HepG2 (cell line): ENCODE measurements at regions not wholly inside any gene's neighbourhood (a gene's known extent, or its start where the extent isn't known, plus 50 kb on each side); places are given as distances from the start of the nearest gene placed in this dataset.
A peak's percentile ranks its signal among the peaks of the same experiment; 100 is the strongest.

Source experiments
- ARHGAP35 ChIP-seq: sonication (generic); formaldehyde crosslinking; IDR thresholded peaks from 2 replicates; pipeline ENCODE4 v1.9.0; 2022; ENCODE audit warnings: mild to moderate bottlenecking, inconsistent platforms, moderate library complexity, missing genetic modification reagents, borderline replicate concordance
- KLF6 ChIP-seq: IDR thresholded peaks from 2 replicates; pipeline ENCODE4 v1.8.0; 2016; ENCODE audit warnings: missing biosample characterization, missing genetic modification reagents
- REPIN1 ChIP-seq: sonication (generic); formaldehyde crosslinking; IDR thresholded peaks from 2 replicates; pipeline ENCODE4 v1.8.0; 2022; ENCODE audit warnings: missing genetic modification reagents, low read depth, mild to moderate bottlenecking, borderline replicate concordance
- RORA ChIP-seq: sonication (generic); formaldehyde crosslinking; IDR thresholded peaks from 2 replicates; pipeline ENCODE4 v1.5.0; 2020; ENCODE audit warnings: mild to moderate bottlenecking, missing genetic modification reagents, moderate library complexity
- SMAD9 ChIP-seq: sonication (generic); formaldehyde crosslinking; IDR thresholded peaks from 2 replicates; pipeline ENCODE4 v1.5.1; 2020; ENCODE audit warnings: mild to moderate bottlenecking, missing genetic modification reagents
- SP2 ChIP-seq: sonication (generic); formaldehyde crosslinking; IDR thresholded peaks from 2 replicates; pipeline ENCODE4 v1.5.1; 2020; ENCODE audit warnings: mild to moderate bottlenecking, missing genetic modification reagents
- ZFP36 ChIP-seq: fragments of 150-350 bp; IDR thresholded peaks from 2 replicates; pipeline ENCODE4 v1.6.1; 2018; ENCODE audit warnings: borderline replicate concordance, low read length, low read depth; ENCODE audit not compliant: partially characterized antibody
- ZIK1 ChIP-seq: sonication (generic); formaldehyde crosslinking; IDR thresholded peaks from 2 replicates; pipeline ENCODE4 v1.5.0; 2020; ENCODE audit warnings: mild to moderate bottlenecking, low read depth, missing genetic modification reagents, borderline replicate concordance
- ZNF552 ChIP-seq: sonication (generic); formaldehyde crosslinking; IDR thresholded peaks from 2 replicates; pipeline ENCODE4 v1.9.0; 2022; ENCODE audit warnings: missing genetic modification reagents, mild to moderate bottlenecking, borderline replicate concordance
- TF ChIP-seq, protein P1 (sequence below): sonication (generic); formaldehyde crosslinking; IDR thresholded peaks from 2 replicates; pipeline ENCODE4 v1.9.0; 2022; ENCODE audit warnings: low read depth, missing genetic modification reagents
- TF ChIP-seq, protein P2 (sequence below): sonication (generic); formaldehyde crosslinking; conservative IDR thresholded peaks from 2 replicates; pipeline ENCODE4 v1.4.0; 2020; ENCODE audit warnings: mild to moderate bottlenecking, missing genetic modification reagents, moderate library complexity
- TF ChIP-seq, protein P3 (sequence below): sonication (generic); formaldehyde crosslinking; IDR thresholded peaks from 2 replicates; pipeline ENCODE4 v1.5.0; 2020; ENCODE audit warnings: mild to moderate bottlenecking, missing genetic modification reagents, borderline replicate concordance
- TF ChIP-seq, protein P4 (sequence below): sonication (generic); formaldehyde crosslinking; IDR thresholded peaks from 2 replicates; pipeline ENCODE4 v1.5.0; 2020; ENCODE audit warnings: missing genetic modification reagents
- TF ChIP-seq, protein P5 (sequence below): sonication (generic); formaldehyde crosslinking; IDR thresholded peaks from 2 replicates; pipeline ENCODE4 v1.4.0; 2020; ENCODE audit warnings: missing genetic modification reagents

DNA sequence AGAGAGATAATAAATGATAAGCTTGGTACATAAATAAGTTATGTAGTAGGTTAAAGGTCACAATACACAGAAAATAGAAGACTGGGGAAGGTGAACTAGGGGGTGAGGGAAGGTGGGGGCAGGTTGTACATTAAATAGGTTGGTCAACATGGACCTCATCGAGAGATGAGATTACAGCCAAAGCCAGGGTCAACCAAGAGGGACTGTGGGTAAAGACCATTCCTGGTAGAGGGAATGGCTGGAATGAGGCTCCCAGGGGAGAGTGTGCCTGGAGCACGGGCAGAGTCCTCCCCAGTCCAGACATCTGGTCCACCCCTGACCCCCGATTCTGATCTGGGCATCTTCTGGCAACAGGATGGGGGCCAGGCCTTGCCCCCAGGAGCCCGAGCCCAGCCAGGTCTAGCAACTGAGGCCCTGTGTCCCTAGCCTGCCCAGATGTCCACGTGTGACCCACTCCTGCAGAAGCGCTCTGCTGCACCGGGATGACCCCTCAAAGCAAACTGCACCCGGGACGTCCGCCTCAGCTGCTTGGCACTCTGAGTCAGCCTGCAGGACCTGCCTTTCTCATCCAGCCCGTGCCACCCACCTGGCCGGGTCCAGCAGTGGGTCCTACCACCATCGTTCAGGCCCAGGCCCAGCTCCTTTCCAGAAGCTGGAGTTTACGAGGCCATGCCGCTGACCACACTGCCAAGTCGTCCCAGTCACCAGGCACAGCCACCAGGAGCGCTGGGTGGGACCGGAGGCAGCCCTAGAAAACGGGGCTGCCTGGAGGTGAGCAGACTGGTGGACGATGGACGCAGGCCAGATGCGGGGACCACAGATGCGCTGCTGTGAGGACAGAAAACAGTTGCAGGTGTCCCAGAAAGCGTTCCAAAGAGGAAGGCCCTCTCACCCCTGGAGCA, 56.2 kb upstream of the ID2 start (continued):
- TF ChIP-seq, protein P1, sequence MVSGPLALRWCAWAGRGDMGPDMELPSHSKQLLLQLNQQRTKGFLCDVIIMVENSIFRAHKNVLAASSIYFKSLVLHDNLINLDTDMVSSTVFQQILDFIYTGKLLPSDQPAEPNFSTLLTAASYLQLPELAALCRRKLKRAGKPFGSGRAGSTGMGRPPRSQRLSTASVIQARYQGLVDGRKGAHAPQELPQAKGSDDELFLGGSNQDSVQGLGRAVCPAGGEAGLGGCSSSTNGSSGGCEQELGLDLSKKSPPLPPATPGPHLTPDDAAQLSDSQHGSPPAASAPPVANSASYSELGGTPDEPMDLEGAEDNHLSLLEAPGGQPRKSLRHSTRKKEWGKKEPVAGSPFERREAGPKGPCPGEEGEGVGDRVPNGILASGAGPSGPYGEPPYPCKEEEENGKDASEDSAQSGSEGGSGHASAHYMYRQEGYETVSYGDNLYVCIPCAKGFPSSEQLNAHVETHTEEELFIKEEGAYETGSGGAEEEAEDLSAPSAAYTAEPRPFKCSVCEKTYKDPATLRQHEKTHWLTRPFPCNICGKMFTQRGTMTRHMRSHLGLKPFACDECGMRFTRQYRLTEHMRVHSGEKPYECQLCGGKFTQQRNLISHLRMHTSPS: peak; percentile 95
- TF ChIP-seq KLF6 (CRISPR knock-in tag) (peak; percentile 85), RORA (CRISPR knock-in tag) (no peak; the same call in 1 of the 2 replicates), SMAD9 (peak; percentile 71), ZNF552 (CRISPR knock-in tag) (no peak; the same call in 1 of the 2 replicates), ZFP36 (no peak), SP2 (no peak; the same call in 1 of the 2 replicates), ZIK1 (CRISPR knock-in tag) (peak; percentile 87), REPIN1 (CRISPR knock-in tag) (peak; percentile 55), ARHGAP35 (CRISPR knock-in tag) (peak; percentile 88; the same call in 1 of the 2 replicates)
- TF ChIP-seq, protein P2, sequence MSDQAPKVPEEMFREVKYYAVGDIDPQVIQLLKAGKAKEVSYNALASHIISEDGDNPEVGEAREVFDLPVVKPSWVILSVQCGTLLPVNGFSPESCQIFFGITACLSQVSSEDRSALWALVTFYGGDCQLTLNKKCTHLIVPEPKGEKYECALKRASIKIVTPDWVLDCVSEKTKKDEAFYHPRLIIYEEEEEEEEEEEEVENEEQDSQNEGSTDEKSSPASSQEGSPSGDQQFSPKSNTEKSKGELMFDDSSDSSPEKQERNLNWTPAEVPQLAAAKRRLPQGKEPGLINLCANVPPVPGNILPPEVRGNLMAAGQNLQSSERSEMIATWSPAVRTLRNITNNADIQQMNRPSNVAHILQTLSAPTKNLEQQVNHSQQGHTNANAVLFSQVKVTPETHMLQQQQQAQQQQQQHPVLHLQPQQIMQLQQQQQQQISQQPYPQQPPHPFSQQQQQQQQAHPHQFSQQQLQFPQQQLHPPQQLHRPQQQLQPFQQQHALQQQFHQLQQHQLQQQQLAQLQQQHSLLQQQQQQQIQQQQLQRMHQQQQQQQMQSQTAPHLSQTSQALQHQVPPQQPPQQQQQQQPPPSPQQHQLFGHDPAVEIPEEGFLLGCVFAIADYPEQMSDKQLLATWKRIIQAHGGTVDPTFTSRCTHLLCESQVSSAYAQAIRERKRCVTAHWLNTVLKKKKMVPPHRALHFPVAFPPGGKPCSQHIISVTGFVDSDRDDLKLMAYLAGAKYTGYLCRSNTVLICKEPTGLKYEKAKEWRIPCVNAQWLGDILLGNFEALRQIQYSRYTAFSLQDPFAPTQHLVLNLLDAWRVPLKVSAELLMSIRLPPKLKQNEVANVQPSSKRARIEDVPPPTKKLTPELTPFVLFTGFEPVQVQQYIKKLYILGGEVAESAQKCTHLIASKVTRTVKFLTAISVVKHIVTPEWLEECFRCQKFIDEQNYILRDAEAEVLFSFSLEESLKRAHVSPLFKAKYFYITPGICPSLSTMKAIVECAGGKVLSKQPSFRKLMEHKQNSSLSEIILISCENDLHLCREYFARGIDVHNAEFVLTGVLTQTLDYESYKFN (CRISPR knock-in tag): peak; percentile 97
- TF ChIP-seq, protein P3, sequence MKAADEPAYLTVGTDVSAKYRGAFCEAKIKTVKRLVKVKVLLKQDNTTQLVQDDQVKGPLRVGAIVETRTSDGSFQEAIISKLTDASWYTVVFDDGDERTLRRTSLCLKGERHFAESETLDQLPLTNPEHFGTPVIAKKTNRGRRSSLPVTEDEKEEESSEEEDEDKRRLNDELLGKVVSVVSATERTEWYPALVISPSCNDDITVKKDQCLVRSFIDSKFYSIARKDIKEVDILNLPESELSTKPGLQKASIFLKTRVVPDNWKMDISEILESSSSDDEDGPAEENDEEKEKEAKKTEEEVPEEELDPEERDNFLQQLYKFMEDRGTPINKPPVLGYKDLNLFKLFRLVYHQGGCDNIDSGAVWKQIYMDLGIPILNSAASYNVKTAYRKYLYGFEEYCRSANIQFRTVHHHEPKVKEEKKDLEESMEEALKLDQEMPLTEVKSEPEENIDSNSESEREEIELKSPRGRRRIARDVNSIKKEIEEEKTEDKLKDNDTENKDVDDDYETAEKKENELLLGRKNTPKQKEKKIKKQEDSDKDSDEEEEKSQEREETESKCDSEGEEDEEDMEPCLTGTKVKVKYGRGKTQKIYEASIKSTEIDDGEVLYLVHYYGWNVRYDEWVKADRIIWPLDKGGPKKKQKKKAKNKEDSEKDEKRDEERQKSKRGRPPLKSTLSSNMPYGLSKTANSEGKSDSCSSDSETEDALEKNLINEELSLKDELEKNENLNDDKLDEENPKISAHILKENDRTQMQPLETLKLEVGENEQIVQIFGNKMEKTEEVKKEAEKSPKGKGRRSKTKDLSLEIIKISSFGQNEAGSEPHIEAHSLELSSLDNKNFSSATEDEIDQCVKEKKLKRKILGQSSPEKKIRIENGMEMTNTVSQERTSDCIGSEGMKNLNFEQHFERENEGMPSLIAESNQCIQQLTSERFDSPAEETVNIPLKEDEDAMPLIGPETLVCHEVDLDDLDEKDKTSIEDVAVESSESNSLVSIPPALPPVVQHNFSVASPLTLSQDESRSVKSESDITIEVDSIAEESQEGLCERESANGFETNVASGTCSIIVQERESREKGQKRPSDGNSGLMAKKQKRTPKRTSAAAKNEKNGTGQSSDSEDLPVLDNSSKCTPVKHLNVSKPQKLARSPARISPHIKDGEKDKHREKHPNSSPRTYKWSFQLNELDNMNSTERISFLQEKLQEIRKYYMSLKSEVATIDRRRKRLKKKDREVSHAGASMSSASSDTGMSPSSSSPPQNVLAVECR (CRISPR knock-in tag): peak; percentile 89; the same call in 1 of the 2 replicates
- TF ChIP-seq, protein P4, sequence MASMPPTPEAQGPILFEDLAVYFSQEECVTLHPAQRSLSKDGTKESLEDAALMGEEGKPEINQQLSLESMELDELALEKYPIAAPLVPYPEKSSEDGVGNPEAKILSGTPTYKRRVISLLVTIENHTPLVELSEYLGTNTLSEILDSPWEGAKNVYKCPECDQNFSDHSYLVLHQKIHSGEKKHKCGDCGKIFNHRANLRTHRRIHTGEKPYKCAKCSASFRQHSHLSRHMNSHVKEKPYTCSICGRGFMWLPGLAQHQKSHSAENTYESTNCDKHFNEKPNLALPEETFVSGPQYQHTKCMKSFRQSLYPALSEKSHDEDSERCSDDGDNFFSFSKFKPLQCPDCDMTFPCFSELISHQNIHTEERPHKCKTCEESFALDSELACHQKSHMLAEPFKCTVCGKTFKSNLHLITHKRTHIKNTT (CRISPR knock-in tag): no peak
- TF ChIP-seq, protein P5, sequence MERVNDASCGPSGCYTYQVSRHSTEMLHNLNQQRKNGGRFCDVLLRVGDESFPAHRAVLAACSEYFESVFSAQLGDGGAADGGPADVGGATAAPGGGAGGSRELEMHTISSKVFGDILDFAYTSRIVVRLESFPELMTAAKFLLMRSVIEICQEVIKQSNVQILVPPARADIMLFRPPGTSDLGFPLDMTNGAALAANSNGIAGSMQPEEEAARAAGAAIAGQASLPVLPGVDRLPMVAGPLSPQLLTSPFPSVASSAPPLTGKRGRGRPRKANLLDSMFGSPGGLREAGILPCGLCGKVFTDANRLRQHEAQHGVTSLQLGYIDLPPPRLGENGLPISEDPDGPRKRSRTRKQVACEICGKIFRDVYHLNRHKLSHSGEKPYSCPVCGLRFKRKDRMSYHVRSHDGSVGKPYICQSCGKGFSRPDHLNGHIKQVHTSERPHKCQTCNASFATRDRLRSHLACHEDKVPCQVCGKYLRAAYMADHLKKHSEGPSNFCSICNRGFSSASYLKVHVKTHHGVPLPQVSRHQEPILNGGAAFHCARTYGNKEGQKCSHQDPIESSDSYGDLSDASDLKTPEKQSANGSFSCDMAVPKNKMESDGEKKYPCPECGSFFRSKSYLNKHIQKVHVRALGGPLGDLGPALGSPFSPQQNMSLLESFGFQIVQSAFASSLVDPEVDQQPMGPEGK: peak; percentile 99
